H1 (cell line): ENCODE measurements at regions not wholly inside any gene's neighbourhood (a gene's known extent, or its start where the extent isn't known, plus 50 kb on each side); places are given as distances from the start of the nearest gene placed in this dataset.

ENCODE experiments used
- ASH2L ChIP-seq: fragments of 200-600, 300-600 bp; sonication (generic); IDR thresholded peaks from one replicate; pipeline ENCODE4 v1.7.1; 2017; ENCODE audit warnings: low read length
- CHD1 ChIP-seq: IDR thresholded peaks from 2 replicates; pipeline ENCODE4 v1.6.1; 2012; ENCODE audit warnings: low read depth, low read length, improper control_type of control experiment
- HDAC6 ChIP-seq: IDR thresholded peaks from one replicate; pipeline ENCODE4 v1.7.1; 2012; ENCODE audit warnings: low read depth, mild to moderate bottlenecking, inconsistent platforms, low read length, moderate library complexity
- MAFK ChIP-seq: IDR thresholded peaks from 2 replicates; pipeline ENCODE4 v1.6.1; 2012; ENCODE audit warnings: low read depth, mild to moderate bottlenecking, improper control_type of control experiment, low read length
- RBBP5 ChIP-seq: IDR thresholded peaks from 2 replicates; pipeline ENCODE4 v1.7.1; 2012; ENCODE audit warnings: low read depth, mild to moderate bottlenecking, inconsistent platforms, low read length, moderate library complexity, borderline replicate concordance
- SIN3A ChIP-seq, 2 experiments: IDR thresholded peaks in 1 of 2; conservative IDR thresholded peaks in 1 of 2; 2 replicates each; pipeline ENCODE4 v1.6.1; 2011 to 2012; ENCODE audit warnings: low read length in 2 of 2, improper control_type of control experiment in 1 of 2, low read depth in 1 of 2, mild to moderate bottlenecking in 1 of 2
- TAF1 ChIP-seq: IDR thresholded peaks from 2 replicates; pipeline ENCODE4 v1.6.1; 2011; ENCODE audit warnings: mild to moderate bottlenecking, low read depth, low read length
- ZNF274 ChIP-seq: IDR thresholded peaks from 2 replicates; pipeline ENCODE4 v1.7.0; 2012; ENCODE audit warnings: low read length, borderline replicate concordance; ENCODE audit errors: extremely low read depth

GRCh38 chr11:115111066-115111465 is 393.1 kb downstream of the CADM1 start (continued):
- TF ChIP-seq ASH2L (no peak), SIN3A (conservative IDR thresholded peaks at IDR 0.05 in 1 of 2, IDR thresholded peaks at IDR 0.05 in 1 of 2; ENCODE audit: low read depth in 1 of 2, low read length in 2 of 2) (no peak), ZNF274 (no peak), TAF1 (no peak), CHD1 (no peak), RBBP5 (no peak), MAFK (no peak), HDAC6 (no peak)
- TF ChIP-seq, all 59 proteins: peak for 0
